HT-29 (cell line): ENCODE measurements at regions not wholly inside any gene's neighbourhood (a gene's known extent, or its start where the extent isn't known, plus 50 kb on each side); places are given as distances from the start of the nearest gene placed in this dataset.
"Not testable (repeated sequence)": the region's sequence is repeated elsewhere in the genome, so short reads cannot be mapped to it uniquely, and the experiment has no call there.

Experiments
- DNase-seq: peaks from one replicate; pipeline ENCODE4 v3.0.0-alpha.2; 2015; ENCODE audit warnings: low spot score

GRCh38 chrX:31014474-31014873 is 57.4 kb downstream of the FTHL17 start:
- not testable (repeated sequence) for DNase-seq

GRCh38 chrX:31012509-31013025 is 59.3 kb downstream of the FTHL17 start:
- no peak for DNase-seq

GRCh38 chrX:31007321-31007720 is 64.5 kb downstream of the FTHL17 start:
- DNase-seq: no peak

- DNase-seq: no peak
Measured at GRCh38 chrX:31006027-31006426, 65.8 kb downstream of the FTHL17 start.

GRCh38 chrX:30997411-30997810 is 74.4 kb downstream of the FTHL17 start:
- DNase-seq: no peak

GRCh38 chrX:30995705-30996104 is 76.1 kb downstream of the FTHL17 start:
- DNase-seq: no peak

- no peak for DNase-seq
Measured at GRCh38 chrX:30995060-30995700, 76.7 kb downstream of the FTHL17 start.

GRCh38 chrX:30994018-30994417 is 77.8 kb downstream of the FTHL17 start:
- not testable (repeated sequence) for DNase-seq

- DNase-seq: peak; percentile 31
Measured at GRCh38 chrX:30992381-30992904, 79.4 kb downstream of the FTHL17 start.

GRCh38 chrX:30990361-30990760 is 81.5 kb downstream of the FTHL17 start:
- DNase-seq: peak; percentile 4

GRCh38 chrX:30982467-30982866 is 89.4 kb downstream of the FTHL17 start:
- no peak for DNase-seq

GRCh38 chrX:30981968-30982367 is 89.9 kb downstream of the FTHL17 start:
- DNase-seq: no peak

GRCh38 chrX:30979271-30979670 is 90.2 kb upstream of the TAB3 start:
- DNase-seq: no peak

GRCh38 chrX:30975467-30975866 is 86.4 kb upstream of the TAB3 start:
- no peak for DNase-seq

GRCh38 chrX:30973784-30974427 is 84.9 kb upstream of the TAB3 start:
- no peak for DNase-seq

GRCh38 chrX:30971774-30972603 is 82.9 kb upstream of the TAB3 start:
- DNase-seq: peak; percentile 23

- DNase-seq: no peak
Measured at GRCh38 chrX:30967516-30967915, 78.5 kb upstream of the TAB3 start.

GRCh38 chrX:30965767-30966166 is 76.7 kb upstream of the TAB3 start:
- DNase-seq: no peak

- no peak for DNase-seq
Measured at GRCh38 chrX:30961387-30962174, 72.5 kb upstream of the TAB3 start.

- DNase-seq: no peak
Measured at GRCh38 chrX:30957753-30958152, 68.7 kb upstream of the TAB3 start.

- no peak for DNase-seq
Measured at GRCh38 chrX:30955687-30956086, 66.6 kb upstream of the TAB3 start.
